ENCODE measurements at regions not wholly inside any gene's neighbourhood (a gene's known extent, or its start where the extent isn't known, plus 50 kb on each side); places are given as distances from the start of the nearest gene placed in this dataset.

DNA sequence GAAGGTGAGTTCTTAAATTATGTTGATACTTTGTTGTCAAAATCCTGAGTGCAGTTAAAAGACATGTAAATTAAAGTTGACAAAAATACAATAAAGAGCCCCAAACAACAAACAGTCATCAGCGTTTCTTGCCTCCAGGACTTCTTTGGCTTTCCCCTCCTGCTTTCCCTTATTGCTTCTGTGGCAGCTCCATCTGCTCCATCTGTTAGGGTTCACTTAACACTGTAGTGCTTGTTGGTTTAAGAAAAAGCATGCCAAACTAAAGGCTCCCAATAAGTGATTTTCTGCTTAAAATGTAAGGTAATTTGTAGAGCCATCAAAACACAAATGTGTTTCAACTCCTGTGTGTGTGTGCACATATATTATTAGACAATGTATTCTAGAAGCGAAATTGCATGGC, 254.3 kb upstream of the GNAI1 start:
- peaks cover 6% of the 10 kb centered on the region for H3K9me3 Mint-ChIP-seq
- H3K4me1 Mint-ChIP-seq: no peaks in the 10 kb centered on the region
- H3K4me3 Mint-ChIP-seq: no peak overlapping the region
- no peaks in the 10 kb centered on the region for H3K36me3 Mint-ChIP-seq
- ATAC-seq: no peak
- no peak for DNase-seq (ENCODE audit: low spot score in 2 of 2)
- no peak overlapping the region for H3K27ac Mint-ChIP-seq

- Mint-ChIP-seq H3K27ac (no peak overlapping the region), H3K4me3 (no peak overlapping the region), H3K4me1 (no peaks in the 10 kb centered on the region), H3K36me3 (no peaks in the 10 kb centered on the region), H3K9me3 (peaks cover 6% of the 10 kb centered on the region)
- DNase-seq (ENCODE audit: low spot score in 2 of 2) (no peak), ATAC-seq (no peak)
These were observed 256.7 kb upstream of the GNAI1 start for GRCh38 chr7:79877874-79878465.

GRCh38 chr7:79876848-79877252, 257.8 kb upstream of the GNAI1 start:
- peaks cover 6% of the 10 kb centered on the region for H3K9me3 Mint-ChIP-seq
- H3K4me3 Mint-ChIP-seq: no peak overlapping the region
- ATAC-seq (no peak), DNase-seq (ENCODE audit: low spot score in 2 of 2) (no peak)
- no peak overlapping the region for H3K27ac Mint-ChIP-seq
- H3K36me3 Mint-ChIP-seq: no peaks in the 10 kb centered on the region
- H3K4me1 Mint-ChIP-seq: no peaks in the 10 kb centered on the region

GRCh38 chr7:79874797-79875196, 259.8 kb upstream of the GNAI1 start:
- H3K4me3 Mint-ChIP-seq: no peak overlapping the region
- DNase-seq (ENCODE audit: low spot score in 2 of 2) (no peak), ATAC-seq (no peak)
- H3K27ac Mint-ChIP-seq: no peak overlapping the region
- no peaks in the 10 kb centered on the region for H3K4me1 Mint-ChIP-seq
- H3K9me3 Mint-ChIP-seq: peaks cover 7% of the 10 kb centered on the region
- H3K36me3 Mint-ChIP-seq: no peaks in the 10 kb centered on the region

DNA sequence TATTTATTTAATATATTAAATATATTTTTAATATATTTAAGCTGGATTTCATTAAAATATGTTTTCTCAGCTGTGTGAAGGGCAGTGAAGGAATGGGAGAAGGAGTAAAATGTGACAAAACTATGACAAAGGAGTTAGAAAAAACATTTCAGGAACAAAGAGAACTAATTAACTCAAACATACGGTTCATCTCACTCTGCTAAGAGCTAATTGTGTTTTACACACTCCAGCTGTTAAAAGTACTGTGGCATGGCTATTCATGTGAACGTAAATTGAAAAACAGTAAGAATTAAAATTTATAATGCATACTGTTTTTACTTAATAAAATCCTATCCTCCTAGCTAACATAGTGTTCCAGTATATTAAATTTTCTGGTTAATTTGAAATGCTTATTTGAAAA, 262.5 kb upstream of the GNAI1 start:
- Mint-ChIP-seq H3K36me3 (no peaks in the 10 kb centered on the region), H3K4me1 (no peaks in the 10 kb centered on the region), H3K9me3 (peaks cover 8% of the 10 kb centered on the region), H3K4me3 (no peak overlapping the region), H3K27ac (no peak overlapping the region)
- ATAC-seq (no peak), DNase-seq (ENCODE audit: low spot score in 2 of 2) (no peak)

DNA sequence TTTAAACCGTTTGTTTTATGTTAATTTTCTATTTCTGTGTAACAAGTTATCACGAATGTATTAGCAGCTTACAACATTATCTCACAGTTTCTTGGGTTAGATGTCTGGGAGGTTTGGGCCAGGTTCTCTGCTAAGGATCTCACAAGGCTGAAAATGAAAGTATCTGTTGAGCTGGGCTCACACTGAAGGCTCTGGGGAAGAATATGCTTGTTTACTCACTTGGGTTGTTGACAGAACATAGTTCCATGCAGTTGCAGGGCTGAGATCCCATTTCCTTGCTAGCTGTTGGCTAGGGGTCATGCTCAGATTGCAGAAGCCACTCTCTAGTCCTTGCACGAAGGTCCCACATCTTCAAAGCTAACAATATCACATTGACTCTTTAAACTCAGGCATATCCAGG, 266.6 kb upstream of the GNAI1 start:
- DNase-seq (ENCODE audit: low spot score in 2 of 2) (no peak), ATAC-seq (no peak)
- Mint-ChIP-seq H3K4me1 (no peaks in the 10 kb centered on the region), H3K27ac (no peak overlapping the region), H3K9me3 (peaks cover 8% of the 10 kb centered on the region), H3K4me3 (no peak overlapping the region), H3K36me3 (no peaks in the 10 kb centered on the region)

GRCh38 chr7:79862447-79863210, 272.0 kb upstream of the GNAI1 start:
- H3K4me1 Mint-ChIP-seq: no peaks in the 10 kb centered on the region
- H3K27ac Mint-ChIP-seq: no peak overlapping the region
- H3K9me3 Mint-ChIP-seq: peaks cover 6% of the 10 kb centered on the region
- no peak for ATAC-seq
- no peaks in the 10 kb centered on the region for H3K36me3 Mint-ChIP-seq
- DNase-seq (ENCODE audit: low spot score in 2 of 2): no peak
- H3K4me3 Mint-ChIP-seq: no peak overlapping the region

DNA sequence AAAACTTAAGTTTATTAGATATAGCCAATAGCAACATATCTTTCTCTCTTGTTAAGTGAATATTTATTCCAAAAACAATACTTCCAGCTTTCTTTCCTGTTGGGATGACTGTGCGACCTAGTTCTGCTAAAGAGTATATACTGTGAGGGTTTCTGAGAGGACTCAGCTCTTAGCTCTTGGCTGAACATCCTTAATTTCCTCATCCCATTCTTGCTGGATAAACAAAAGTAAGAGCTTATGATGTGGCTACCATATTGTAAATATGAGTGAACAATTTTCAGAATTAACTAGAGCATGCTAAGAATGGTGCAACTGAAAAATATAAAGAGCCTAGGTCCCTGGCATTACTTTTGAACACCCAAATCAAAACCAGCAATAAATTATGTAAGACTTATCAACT, 279.5 kb upstream of the GNAI1 start:
- DNase-seq (ENCODE audit: low spot score in 2 of 2) (no peak), ATAC-seq (no peak)
- H3K36me3 Mint-ChIP-seq: no peaks in the 10 kb centered on the region
- peaks cover 27% of the 10 kb centered on the region for H3K9me3 Mint-ChIP-seq
- no peaks in the 10 kb centered on the region for H3K4me1 Mint-ChIP-seq
- H3K27ac Mint-ChIP-seq: no peak overlapping the region
- H3K4me3 Mint-ChIP-seq: no peak overlapping the region

DNA sequence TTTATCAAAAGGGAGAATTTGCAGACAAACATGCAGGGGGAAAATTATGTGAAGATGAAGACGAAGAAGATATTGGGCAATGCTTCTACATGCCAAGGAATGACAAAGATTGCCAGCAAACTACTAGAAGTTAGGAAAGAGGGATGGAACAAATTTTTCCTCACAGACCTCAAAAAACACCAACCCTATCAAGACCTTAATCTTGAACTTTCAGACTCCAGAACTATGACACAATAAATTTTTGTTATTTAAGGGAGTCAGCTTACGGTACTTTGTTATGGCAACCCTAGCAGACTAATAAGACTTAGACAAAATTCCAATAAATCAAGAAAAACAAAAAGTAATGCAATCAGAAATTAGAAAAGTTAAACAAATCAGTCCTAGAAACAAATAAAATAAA, 280.0 kb upstream of the GNAI1 start:
- DNase-seq (ENCODE audit: low spot score in 2 of 2) (no peak), ATAC-seq (no peak)
- Mint-ChIP-seq H3K4me3 (no peak overlapping the region), H3K36me3 (no peaks in the 10 kb centered on the region), H3K4me1 (no peaks in the 10 kb centered on the region), H3K27ac (no peak overlapping the region), H3K9me3 (peaks cover 27% of the 10 kb centered on the region)

- no peak for ATAC-seq
- no peaks in the 10 kb centered on the region for H3K36me3 Mint-ChIP-seq
- no peak overlapping the region for H3K27ac Mint-ChIP-seq
- H3K4me3 Mint-ChIP-seq: no peak overlapping the region
- H3K4me1 Mint-ChIP-seq: no peaks in the 10 kb centered on the region
- no peak for DNase-seq (ENCODE audit: low spot score in 2 of 2)
- H3K9me3 Mint-ChIP-seq: peaks cover 2% of the 10 kb centered on the region
These were observed 296.7 kb upstream of the GNAI1 start for GRCh38 chr7:79837915-79838314.

GRCh38 chr7:79833616-79834015, 301.0 kb upstream of the GNAI1 start:
- no peak for ATAC-seq
- H3K9me3 Mint-ChIP-seq: peaks cover 3% of the 10 kb centered on the region
- H3K4me3 Mint-ChIP-seq: no peak overlapping the region
- no peak for DNase-seq (ENCODE audit: low spot score in 2 of 2)
- H3K27ac Mint-ChIP-seq: no peak overlapping the region
- H3K36me3 Mint-ChIP-seq: no peaks in the 10 kb centered on the region
- H3K4me1 Mint-ChIP-seq: no peaks in the 10 kb centered on the region

GRCh38 chr7:79828866-79829265, 305.8 kb upstream of the GNAI1 start:
- H3K27ac Mint-ChIP-seq: no peak overlapping the region
- ATAC-seq (no peak), DNase-seq (ENCODE audit: low spot score in 2 of 2) (no peak)
- H3K4me1 Mint-ChIP-seq: no peaks in the 10 kb centered on the region
- H3K4me3 Mint-ChIP-seq: no peak overlapping the region
- no peaks in the 10 kb centered on the region for H3K36me3 Mint-ChIP-seq
- peaks cover 20% of the 10 kb centered on the region for H3K9me3 Mint-ChIP-seq

GRCh38 chr7:79823246-79823951, 311.2 kb upstream of the GNAI1 start:
- no peaks in the 10 kb centered on the region for H3K36me3 Mint-ChIP-seq
- DNase-seq (ENCODE audit: low spot score in 2 of 2): no peak
- no peak for ATAC-seq
- H3K27ac Mint-ChIP-seq: no peak overlapping the region
- peaks cover 26% of the 10 kb centered on the region for H3K9me3 Mint-ChIP-seq
- H3K4me1 Mint-ChIP-seq: no peaks in the 10 kb centered on the region
- H3K4me3 Mint-ChIP-seq: no peak overlapping the region

DNA sequence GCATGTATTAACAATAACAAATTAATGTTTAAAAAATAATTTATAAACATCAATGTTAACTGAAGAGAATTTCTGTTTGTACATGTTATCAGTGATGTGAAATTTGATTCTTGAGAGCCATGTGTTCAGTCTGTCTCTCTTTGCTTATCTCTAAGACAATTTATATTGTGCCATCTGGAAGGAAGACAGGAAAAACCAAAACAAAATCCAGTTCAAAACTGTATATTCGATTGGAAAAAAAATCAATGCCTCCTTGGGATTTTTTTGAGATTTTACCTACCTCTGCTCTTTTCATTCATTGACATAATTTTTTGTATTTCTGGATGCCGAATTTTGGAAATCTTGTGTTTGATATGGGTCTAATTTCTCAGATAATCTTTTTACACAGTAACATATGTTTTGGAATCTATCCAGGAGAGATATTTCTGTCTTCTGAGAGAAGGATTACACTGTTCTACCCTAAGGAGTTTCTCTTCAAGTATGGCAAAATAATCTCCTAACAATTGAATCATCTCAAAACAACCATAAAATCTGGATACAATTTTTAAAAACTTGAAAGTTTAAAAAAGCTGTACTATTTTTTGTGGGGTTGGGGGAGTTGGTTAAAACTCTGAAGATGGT, 311.9 kb upstream of the GNAI1 start:
- no peak for ATAC-seq
- peaks cover 27% of the 10 kb centered on the region for H3K9me3 Mint-ChIP-seq
- H3K36me3 Mint-ChIP-seq: no peaks in the 10 kb centered on the region
- H3K27ac Mint-ChIP-seq: no peak overlapping the region
- no peak overlapping the region for H3K4me3 Mint-ChIP-seq
- H3K4me1 Mint-ChIP-seq: no peaks in the 10 kb centered on the region
- DNase-seq (ENCODE audit: low spot score in 2 of 2): no peak

GRCh38 chr7:79820387-79820786, 314.2 kb upstream of the GNAI1 start:
- Mint-ChIP-seq H3K4me3 (no peak overlapping the region), H3K9me3 (peaks cover 28% of the 10 kb centered on the region), H3K36me3 (no peaks in the 10 kb centered on the region), H3K27ac (no peak overlapping the region), H3K4me1 (no peaks in the 10 kb centered on the region)
- no peak for ATAC-seq
- no peak for DNase-seq (ENCODE audit: low spot score in 2 of 2)

GRCh38 chr7:79810916-79811315, 323.7 kb upstream of the GNAI1 start:
- Mint-ChIP-seq H3K36me3 (no peaks in the 10 kb centered on the region), H3K27ac (no peak overlapping the region), H3K4me3 (no peak overlapping the region), H3K4me1 (no peaks in the 10 kb centered on the region), H3K9me3 (peaks cover 24% of the 10 kb centered on the region)
- no peak for ATAC-seq
- no peak for DNase-seq (ENCODE audit: low spot score in 2 of 2)

All from stimulated activated effector memory CD8-positive, alpha-beta T cell treated with anti-CD3 and anti-CD28 coated beads, Interleukin-12 subunit alpha, Interleukin-12 subunit beta, amount 100 ng/mL, for 72 hours (primary cell).